ENCODE measurements at regions not wholly inside any gene's neighbourhood (a gene's known extent, or its start where the extent isn't known, plus 50 kb on each side); places are given as distances from the start of the nearest gene placed in this dataset.
A peak's percentile ranks its signal among the peaks of the same experiment; 100 is the strongest.

DNA sequence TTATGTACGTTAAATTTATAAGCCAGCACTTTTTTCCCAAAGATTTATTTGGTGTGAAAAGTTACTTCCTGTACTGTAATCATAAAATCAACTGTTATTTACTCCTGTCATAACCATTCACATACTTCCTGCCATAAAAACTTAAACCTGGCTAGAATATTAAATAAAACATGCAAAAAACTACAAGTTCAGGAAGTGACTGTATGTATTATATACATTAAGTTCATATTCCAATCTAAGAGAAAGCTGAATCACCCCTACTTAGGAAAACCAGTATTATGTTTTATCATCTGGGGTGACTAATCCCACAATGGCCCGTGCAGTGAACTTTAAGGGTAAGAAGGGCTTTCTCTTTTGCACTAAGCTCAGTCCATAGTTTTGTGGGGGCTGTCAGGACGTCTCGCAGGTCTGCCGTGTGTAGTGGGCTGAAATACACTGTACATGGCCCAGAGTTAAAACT, 183.7 kb upstream of the KLF14 start:
- no peaks in the 10 kb centered on the region for H3K36me3 ChIP-seq (ENCODE audit: control insufficient read depth in 2 of 2, insufficient read depth in 1 of 2, low read length in 2 of 2)
- CTCF ChIA-PET = interaction anchor here (0.7 to 0.9 kb wide), 2 partner anchors 10 to 43 kb away, joined by 3 read pairs; no protein-coding TSS in a partner anchor
- H3K27ac ChIP-seq (ENCODE audit: extremely low read depth, low read depth, low read length) = no peak overlapping the region
- POLR2A ChIA-PET = no interaction called here
- TF ChIP-seq ZNF623 (tag by site-specific recombination; IDR thresholded peaks at IDR 0.05) = no peak
- TF ChIP-seq ZNF335 (tag by site-specific recombination; conservative IDR thresholded peaks at IDR 0.05) = no peak
- TF ChIP-seq, protein P1, sequence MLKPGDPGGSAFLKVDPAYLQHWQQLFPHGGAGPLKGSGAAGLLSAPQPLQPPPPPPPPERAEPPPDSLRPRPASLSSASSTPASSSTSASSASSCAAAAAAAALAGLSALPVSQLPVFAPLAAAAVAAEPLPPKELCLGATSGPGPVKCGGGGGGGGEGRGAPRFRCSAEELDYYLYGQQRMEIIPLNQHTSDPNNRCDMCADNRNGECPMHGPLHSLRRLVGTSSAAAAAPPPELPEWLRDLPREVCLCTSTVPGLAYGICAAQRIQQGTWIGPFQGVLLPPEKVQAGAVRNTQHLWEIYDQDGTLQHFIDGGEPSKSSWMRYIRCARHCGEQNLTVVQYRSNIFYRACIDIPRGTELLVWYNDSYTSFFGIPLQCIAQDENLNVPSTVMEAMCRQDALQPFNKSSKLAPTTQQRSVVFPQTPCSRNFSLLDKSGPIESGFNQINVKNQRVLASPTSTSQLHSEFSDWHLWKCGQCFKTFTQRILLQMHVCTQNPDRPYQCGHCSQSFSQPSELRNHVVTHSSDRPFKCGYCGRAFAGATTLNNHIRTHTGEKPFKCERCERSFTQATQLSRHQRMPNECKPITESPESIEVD (tag by site-specific recombination; IDR thresholded peaks at IDR 0.05) = peak; percentile 72; the same call in 1 of the 2 replicates
- TF ChIP-seq ZNF560 (tag by site-specific recombination; IDR thresholded peaks at IDR 0.05; ENCODE audit: borderline replicate concordance) = no peak
- TF ChIP-seq ZXDB (tag by site-specific recombination; IDR thresholded peaks at IDR 0.05) = no peak
- TF ChIP-seq SALL2 (tag by site-specific recombination; IDR thresholded peaks at IDR 0.05; ENCODE audit: borderline replicate concordance) = no peak
- no peak overlapping the region for H3K4me3 ChIP-seq (ENCODE audit: low read depth, low read length)
- H3K9me3 ChIP-seq (ENCODE audit: control insufficient read depth, insufficient read depth, low read depth, low read length) = no peaks in the 10 kb centered on the region
- H3K4me1 ChIP-seq (ENCODE audit: control insufficient read depth, insufficient read depth, low read length) = peaks cover 6% of the 10 kb centered on the region

DNA sequence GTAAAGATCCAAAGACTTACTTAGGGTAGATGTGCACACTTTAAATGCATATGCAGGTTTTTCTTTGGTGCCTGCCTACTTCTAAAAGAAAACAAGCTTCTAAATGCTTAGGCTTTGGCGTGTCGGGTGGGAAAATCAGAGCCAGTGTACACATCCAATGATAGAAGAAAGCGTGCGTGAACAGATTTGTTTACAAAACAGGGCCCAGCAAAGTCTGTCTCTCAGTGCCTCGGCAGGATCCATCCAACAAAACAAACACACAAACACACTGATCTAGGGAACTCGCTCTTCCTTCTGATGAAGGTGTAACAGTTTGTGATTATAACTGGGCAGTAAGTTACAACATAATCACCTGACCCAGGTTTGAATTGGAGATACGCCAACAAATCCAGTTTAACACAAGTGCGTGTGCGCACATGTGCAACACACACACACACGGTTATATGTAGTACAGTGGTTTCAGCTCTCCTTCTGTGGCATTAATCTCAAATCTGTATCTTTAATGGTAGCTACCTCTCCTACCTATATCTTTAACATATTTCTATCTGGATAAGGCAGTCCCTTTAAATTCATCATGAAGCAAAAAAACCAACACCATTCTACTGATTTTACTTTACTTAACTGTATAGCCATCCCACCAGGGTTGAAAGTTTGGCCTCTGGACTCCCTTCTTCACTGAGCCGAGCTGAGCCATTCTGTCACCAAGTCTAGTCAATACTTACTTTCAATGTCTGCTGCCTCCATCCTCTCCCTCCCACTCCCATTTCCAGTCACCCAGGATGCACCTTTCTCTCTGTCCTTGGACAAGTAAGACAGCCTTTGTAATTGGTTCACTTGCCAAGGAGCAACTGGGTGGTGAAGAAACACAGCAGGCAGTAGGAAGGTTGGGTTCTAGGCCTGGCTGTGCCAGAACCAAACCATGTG, 184.4 kb upstream of the KLF14 start:
- Histone ChIP-seq H3K4me3 (ENCODE audit: low read depth, low read length) (no peak overlapping the region), H3K9me3 (ENCODE audit: control insufficient read depth, insufficient read depth, low read depth, low read length) (no peaks in the 10 kb centered on the region), H3K27ac (ENCODE audit: extremely low read depth, low read depth, low read length) (no peak overlapping the region), H3K4me1 (ENCODE audit: control insufficient read depth, insufficient read depth, low read length) (peaks cover 6% of the 10 kb centered on the region; the same call in 1 of the 2 replicates), H3K36me3 (ENCODE audit: control insufficient read depth in 2 of 2, insufficient read depth in 1 of 2, low read length in 2 of 2) (no peaks in the 10 kb centered on the region)
- TF ChIP-seq, protein P2, sequence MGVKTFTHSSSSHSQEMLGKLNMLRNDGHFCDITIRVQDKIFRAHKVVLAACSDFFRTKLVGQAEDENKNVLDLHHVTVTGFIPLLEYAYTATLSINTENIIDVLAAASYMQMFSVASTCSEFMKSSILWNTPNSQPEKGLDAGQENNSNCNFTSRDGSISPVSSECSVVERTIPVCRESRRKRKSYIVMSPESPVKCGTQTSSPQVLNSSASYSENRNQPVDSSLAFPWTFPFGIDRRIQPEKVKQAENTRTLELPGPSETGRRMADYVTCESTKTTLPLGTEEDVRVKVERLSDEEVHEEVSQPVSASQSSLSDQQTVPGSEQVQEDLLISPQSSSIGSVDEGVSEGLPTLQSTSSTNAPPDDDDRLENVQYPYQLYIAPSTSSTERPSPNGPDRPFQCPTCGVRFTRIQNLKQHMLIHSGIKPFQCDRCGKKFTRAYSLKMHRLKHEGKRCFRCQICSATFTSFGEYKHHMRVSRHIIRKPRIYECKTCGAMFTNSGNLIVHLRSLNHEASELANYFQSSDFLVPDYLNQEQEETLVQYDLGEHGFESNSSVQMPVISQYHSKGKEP (tag by site-specific recombination; IDR thresholded peaks at IDR 0.05) = no peak
- TF ChIP-seq HOXD13 (CRISPR knock-in tag; IDR thresholded peaks at IDR 0.05; ENCODE audit: borderline replicate concordance) = no peak
- no peak for TF ChIP-seq ZNF707 (tag by site-specific recombination; IDR thresholded peaks at IDR 0.05)
- no peak for TF ChIP-seq MYNN (tag by site-specific recombination; IDR thresholded peaks at IDR 0.05; ENCODE audit: borderline replicate concordance)
- TF ChIP-seq ZNF174 (tag by site-specific recombination; IDR thresholded peaks at IDR 0.05) = no peak
- TF ChIP-seq, protein P1 (tag by site-specific recombination; IDR thresholded peaks at IDR 0.05) = no peak
- TF ChIP-seq ZNF561 (tag by site-specific recombination; IDR thresholded peaks at IDR 0.05; ENCODE audit: borderline replicate concordance) = no peak
- ChIA-PET POLR2A (no interaction called here), CTCF (interaction anchor here (0.7 to 1.7 kb wide), 5 partner anchors 8 to 43 kb away, joined by 3 to 4 read pairs (median 3); no protein-coding TSS in a partner anchor)

DNA sequence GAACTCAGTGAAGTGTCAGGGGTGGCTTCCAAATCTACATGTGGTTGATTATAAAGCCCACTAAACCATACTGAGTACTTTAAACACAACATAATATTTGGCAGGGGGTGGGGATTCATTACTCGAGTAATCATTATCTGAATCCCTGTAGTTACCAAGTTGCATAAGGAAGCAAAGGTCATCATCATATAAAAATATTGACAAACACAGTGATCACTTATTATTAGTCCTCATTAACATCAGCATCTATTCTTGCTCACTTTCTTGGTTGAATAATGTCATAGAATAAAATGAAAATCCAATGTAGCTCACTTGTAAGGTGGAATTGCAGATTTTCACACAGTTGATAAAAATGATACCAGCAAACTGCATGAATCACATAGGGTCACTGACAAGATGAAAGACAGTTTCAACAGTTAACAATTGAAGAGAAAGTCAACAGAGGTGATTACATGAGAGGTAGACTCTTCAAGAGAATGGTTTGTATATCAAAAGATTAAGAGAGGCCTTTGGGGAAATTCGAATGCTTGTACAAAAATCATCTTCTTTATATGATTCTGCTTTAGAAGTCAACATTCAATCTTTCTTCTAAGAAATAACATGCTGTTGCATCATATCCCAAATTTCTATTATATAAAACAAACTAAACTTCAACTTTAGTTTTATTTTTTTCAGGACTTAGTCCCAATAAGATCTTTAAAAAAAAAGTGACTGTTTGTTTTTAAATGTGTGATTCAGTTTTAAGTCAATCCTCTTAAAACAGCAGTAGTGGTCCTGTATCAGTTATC, 185.5 kb upstream of the KLF14 start:
- Histone ChIP-seq H3K9me3 (ENCODE audit: control insufficient read depth, insufficient read depth, low read depth, low read length) (no peaks in the 10 kb centered on the region), H3K36me3 (ENCODE audit: control insufficient read depth in 2 of 2, insufficient read depth in 1 of 2, low read length in 2 of 2) (no peaks in the 10 kb centered on the region), H3K4me1 (ENCODE audit: control insufficient read depth, insufficient read depth, low read length) (peaks cover 6% of the 10 kb centered on the region; the same call in 1 of the 2 replicates), H3K27ac (ENCODE audit: extremely low read depth, low read depth, low read length) (no peak overlapping the region), H3K4me3 (ENCODE audit: low read depth, low read length) (no peak overlapping the region)
- TF ChIP-seq ZNF677 (tag by site-specific recombination; IDR thresholded peaks at IDR 0.05) = no peak
- TF ChIP-seq, protein P3, sequence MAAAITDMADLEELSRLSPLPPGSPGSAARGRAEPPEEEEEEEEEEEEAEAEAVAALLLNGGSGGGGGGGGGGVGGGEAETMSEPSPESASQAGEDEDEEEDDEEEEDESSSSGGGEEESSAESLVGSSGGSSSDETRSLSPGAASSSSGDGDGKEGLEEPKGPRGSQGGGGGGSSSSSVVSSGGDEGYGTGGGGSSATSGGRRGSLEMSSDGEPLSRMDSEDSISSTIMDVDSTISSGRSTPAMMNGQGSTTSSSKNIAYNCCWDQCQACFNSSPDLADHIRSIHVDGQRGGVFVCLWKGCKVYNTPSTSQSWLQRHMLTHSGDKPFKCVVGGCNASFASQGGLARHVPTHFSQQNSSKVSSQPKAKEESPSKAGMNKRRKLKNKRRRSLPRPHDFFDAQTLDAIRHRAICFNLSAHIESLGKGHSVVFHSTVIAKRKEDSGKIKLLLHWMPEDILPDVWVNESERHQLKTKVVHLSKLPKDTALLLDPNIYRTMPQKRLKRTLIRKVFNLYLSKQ (tag by site-specific recombination; IDR thresholded peaks at IDR 0.05; ENCODE audit: borderline replicate concordance) = no peak
- CTCF ChIA-PET = interaction anchor here (0.6 to 1.7 kb wide), 4 partner anchors 9 to 87 kb away, joined by 3 to 4 read pairs (median 4); no protein-coding TSS in a partner anchor
- POLR2A ChIA-PET = no interaction called here

All from HEK293 (cell line).